ENCODE measurements at regions not wholly inside any gene's neighbourhood (a gene's known extent, or its start where the extent isn't known, plus 50 kb on each side); places are given as distances from the start of the nearest gene placed in this dataset.

DNA sequence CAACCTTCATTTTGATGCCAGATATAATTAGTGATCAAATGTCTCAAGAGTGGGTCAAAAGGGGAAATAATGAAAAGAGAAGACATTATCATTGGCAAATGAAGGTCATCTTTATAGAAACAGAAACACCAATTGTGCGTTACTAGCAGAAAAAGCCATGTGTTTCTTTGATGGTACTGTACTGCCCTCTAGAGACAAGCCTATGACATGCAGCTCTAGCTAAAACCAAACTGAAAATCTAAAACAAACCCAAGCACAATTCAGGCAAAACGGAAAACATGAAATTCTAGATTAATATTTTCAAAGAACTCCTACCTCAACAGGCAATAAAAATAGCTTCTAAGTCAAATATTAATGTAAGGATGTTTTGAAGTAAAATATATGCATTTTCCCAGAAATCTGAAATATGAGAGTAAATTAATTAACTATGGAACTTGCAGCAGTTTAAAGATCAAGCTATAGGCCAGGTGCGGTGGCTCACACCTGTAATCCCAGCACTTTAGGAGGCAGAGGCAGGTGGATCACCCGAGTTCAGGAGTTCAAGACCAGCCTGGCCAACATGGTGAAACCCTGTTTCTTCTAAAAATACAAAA, 115.4 kb downstream of the KLHL28 start:
- TF ChIP-seq CEBPB (IDR thresholded peaks at IDR 0.05; ENCODE audit: low read depth, low read length) (no peak), RAD21 (IDR thresholded peaks at IDR 0.05; ENCODE audit: low read length) (peak; percentile 74), POLR2A (IDR thresholded peaks at IDR 0.05; ENCODE audit: low read depth, low read length) (no peak)
- TF ChIP-seq, protein P1, sequence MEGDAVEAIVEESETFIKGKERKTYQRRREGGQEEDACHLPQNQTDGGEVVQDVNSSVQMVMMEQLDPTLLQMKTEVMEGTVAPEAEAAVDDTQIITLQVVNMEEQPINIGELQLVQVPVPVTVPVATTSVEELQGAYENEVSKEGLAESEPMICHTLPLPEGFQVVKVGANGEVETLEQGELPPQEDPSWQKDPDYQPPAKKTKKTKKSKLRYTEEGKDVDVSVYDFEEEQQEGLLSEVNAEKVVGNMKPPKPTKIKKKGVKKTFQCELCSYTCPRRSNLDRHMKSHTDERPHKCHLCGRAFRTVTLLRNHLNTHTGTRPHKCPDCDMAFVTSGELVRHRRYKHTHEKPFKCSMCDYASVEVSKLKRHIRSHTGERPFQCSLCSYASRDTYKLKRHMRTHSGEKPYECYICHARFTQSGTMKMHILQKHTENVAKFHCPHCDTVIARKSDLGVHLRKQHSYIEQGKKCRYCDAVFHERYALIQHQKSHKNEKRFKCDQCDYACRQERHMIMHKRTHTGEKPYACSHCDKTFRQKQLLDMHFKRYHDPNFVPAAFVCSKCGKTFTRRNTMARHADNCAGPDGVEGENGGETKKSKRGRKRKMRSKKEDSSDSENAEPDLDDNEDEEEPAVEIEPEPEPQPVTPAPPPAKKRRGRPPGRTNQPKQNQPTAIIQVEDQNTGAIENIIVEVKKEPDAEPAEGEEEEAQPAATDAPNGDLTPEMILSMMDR (conservative IDR thresholded peaks at IDR 0.05; ENCODE audit: low read depth, low read length), result peak; percentile 86
- TF ChIP-seq, protein P2, sequence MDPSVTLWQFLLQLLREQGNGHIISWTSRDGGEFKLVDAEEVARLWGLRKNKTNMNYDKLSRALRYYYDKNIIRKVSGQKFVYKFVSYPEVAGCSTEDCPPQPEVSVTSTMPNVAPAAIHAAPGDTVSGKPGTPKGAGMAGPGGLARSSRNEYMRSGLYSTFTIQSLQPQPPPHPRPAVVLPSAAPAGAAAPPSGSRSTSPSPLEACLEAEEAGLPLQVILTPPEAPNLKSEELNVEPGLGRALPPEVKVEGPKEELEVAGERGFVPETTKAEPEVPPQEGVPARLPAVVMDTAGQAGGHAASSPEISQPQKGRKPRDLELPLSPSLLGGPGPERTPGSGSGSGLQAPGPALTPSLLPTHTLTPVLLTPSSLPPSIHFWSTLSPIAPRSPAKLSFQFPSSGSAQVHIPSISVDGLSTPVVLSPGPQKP (IDR thresholded peaks at IDR 0.05; ENCODE audit: borderline replicate concordance, low read depth, low read length), result no peak
- TF ChIP-seq, protein P3, sequence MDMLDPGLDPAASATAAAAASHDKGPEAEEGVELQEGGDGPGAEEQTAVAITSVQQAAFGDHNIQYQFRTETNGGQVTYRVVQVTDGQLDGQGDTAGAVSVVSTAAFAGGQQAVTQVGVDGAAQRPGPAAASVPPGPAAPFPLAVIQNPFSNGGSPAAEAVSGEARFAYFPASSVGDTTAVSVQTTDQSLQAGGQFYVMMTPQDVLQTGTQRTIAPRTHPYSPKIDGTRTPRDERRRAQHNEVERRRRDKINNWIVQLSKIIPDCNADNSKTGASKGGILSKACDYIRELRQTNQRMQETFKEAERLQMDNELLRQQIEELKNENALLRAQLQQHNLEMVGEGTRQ (IDR thresholded peaks at IDR 0.05; ENCODE audit: low read depth, low read length), result no peak

All from IMR-90 (cell line).